Cardiac fibroblast (primary cell): ENCODE measurements at regions not wholly inside any gene's neighbourhood (a gene's known extent, or its start where the extent isn't known, plus 50 kb on each side); places are given as distances from the start of the nearest gene placed in this dataset.
A peak's percentile ranks its signal among the peaks of the same experiment; 100 is the strongest.
"Not testable (repeated sequence)": the region's sequence is repeated elsewhere in the genome, so short reads cannot be mapped to it uniquely, and the experiment has no call there.

ENCODE experiments used
- DNase-seq, 2 donors: peaks; one replicate each; pipeline versions ENCODE4 v3.0.0 to v3.0.0-alpha.2; 2010; ENCODE audit warnings: low read depth in 2 of 2
- H3K4me3 ChIP-seq, 2 donors: replicated peaks in 1 of 2; 1 replicate in 1 of 2; 2 replicates in 1 of 2; pipeline ENCODE4 v1.5.1; 2011; ENCODE audit warnings: low read depth in 2 of 2, low read length in 2 of 2, mild to moderate bottlenecking in 2 of 2, moderate library complexity in 1 of 2
- CTCF ChIP-seq: IDR thresholded peaks from one replicate; pipeline ENCODE4 v1.5.1; 2011; ENCODE audit warnings: low read depth, mild to moderate bottlenecking, low read length, inconsistent platforms

GRCh38 chr18:10354241-10354811 lies 100.1 kb upstream of the APCDD1 start:
- TF ChIP-seq CTCF: no peak
- peak in 1 of 2 donors; percentile 26 for DNase-seq
- H3K4me3 ChIP-seq: no peak overlapping the region

- no peak for DNase-seq
- H3K4me3 ChIP-seq: no peak overlapping the region
- TF ChIP-seq CTCF: no peak
Observed at GRCh38 chr18:10354890-10355289, 99.5 kb upstream of the APCDD1 start.

GRCh38 chr18:10356999-10357398 lies 97.4 kb upstream of the APCDD1 start:
- not testable (repeated sequence) for H3K4me3 ChIP-seq, DNase-seq

- no peak for TF ChIP-seq CTCF
- H3K4me3 ChIP-seq: no peak overlapping the region
- no peak for DNase-seq
Observed at GRCh38 chr18:10361660-10362059, 92.8 kb upstream of the APCDD1 start.

GRCh38 chr18:10365021-10365500 lies 89.4 kb upstream of the APCDD1 start:
- DNase-seq: no peak
- no peak for TF ChIP-seq CTCF
- H3K4me3 ChIP-seq: no peak overlapping the region

GRCh38 chr18:10365901-10366300 lies 88.5 kb upstream of the APCDD1 start:
- H3K4me3 ChIP-seq: no peak overlapping the region
- no peak for DNase-seq
- TF ChIP-seq CTCF: no peak

- no peak for DNase-seq
- TF ChIP-seq CTCF: no peak
- H3K4me3 ChIP-seq: no peak overlapping the region
Observed at GRCh38 chr18:10367836-10368235, 86.6 kb upstream of the APCDD1 start.
